MM.1S (cell line): ENCODE measurements at regions not wholly inside any gene's neighbourhood (a gene's known extent, or its start where the extent isn't known, plus 50 kb on each side); places are given as distances from the start of the nearest gene placed in this dataset.

Experiments used
- CTCF ChIP-seq: fragments of 300-600 bp; sonication (generic); IDR thresholded peaks from 2 replicates; pipeline ENCODE4 v1.5.1; 2016; ENCODE audit warnings: antibody characterized with exemption, low read length, mixed read lengths
- EZH2 ChIP-seq: fragments of 300-600 bp; sonication (generic); optimal IDR thresholded peaks from 2 replicates; pipeline ENCODE3; 2017; ENCODE audit warnings: low read depth, mild to moderate bottlenecking, antibody characterized with exemption, low read length, mixed read lengths
- EZH2phosphoT487 ChIP-seq: fragments of 300-600 bp; sonication (generic); IDR thresholded peaks from 2 replicates; pipeline ENCODE4 v1.6.1; 2018; ENCODE audit warnings: antibody characterized with exemption, low read length

DNA sequence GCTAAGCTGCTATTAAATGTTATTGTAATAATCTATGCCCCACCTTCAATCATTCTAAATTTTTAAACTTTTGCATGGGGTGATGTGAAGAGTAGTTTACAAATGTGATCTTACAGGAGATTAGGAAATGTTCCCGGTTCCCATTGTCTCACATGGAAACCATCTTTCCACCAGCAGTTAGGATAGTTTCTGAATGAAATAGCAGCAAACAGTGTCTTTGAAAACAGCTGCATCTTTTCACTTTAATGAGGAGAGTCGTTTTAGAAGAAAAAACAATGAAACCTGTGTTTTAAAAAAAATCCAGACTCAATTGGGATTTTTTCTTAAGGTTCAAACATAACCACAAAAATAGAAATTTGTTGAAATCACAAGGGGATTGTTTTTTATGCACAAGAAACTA lies 134.2 kb downstream of the TLR5 start:
- no peak for TF ChIP-seq CTCF
- no peak for TF ChIP-seq EZH2
- TF ChIP-seq EZH2phosphoT487, result no peak
